ENCODE measurements at regions not wholly inside any gene's neighbourhood (a gene's known extent, or its start where the extent isn't known, plus 50 kb on each side); places are given as distances from the start of the nearest gene placed in this dataset.

DNA sequence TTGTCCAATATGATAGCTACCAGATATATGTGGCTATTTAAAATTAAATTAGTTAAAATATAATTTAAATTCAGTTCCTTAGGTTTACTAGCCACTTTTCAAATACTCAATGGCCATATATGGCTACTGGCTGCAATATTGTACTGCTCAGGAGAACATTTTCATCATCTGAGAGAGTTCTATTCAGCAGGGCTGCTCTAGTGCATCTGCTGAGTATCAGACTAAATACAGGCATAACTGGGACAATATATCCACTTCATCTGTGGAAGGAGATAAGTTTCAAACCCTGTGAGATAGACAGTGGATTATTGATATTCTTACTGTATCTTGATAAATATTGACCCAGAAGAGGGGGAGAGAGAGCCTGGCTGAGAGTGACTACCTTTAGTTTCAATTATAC lies 240.1 kb upstream of the ANKRD50 start:
- TF ChIP-seq, protein P1, sequence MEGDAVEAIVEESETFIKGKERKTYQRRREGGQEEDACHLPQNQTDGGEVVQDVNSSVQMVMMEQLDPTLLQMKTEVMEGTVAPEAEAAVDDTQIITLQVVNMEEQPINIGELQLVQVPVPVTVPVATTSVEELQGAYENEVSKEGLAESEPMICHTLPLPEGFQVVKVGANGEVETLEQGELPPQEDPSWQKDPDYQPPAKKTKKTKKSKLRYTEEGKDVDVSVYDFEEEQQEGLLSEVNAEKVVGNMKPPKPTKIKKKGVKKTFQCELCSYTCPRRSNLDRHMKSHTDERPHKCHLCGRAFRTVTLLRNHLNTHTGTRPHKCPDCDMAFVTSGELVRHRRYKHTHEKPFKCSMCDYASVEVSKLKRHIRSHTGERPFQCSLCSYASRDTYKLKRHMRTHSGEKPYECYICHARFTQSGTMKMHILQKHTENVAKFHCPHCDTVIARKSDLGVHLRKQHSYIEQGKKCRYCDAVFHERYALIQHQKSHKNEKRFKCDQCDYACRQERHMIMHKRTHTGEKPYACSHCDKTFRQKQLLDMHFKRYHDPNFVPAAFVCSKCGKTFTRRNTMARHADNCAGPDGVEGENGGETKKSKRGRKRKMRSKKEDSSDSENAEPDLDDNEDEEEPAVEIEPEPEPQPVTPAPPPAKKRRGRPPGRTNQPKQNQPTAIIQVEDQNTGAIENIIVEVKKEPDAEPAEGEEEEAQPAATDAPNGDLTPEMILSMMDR (IDR thresholded peaks at IDR 0.05; ENCODE audit: control extremely low read depth, extremely low read depth, low read depth, missing control alignments) = no peak
- POLR2A ChIA-PET = no interaction called here
- CTCF ChIA-PET = interaction anchor here (1.1 kb wide), 1 partner anchor 15 kb away, joined by 3 read pairs; no protein-coding TSS in a partner anchor
- no peak for DNase-seq (ENCODE audit: extremely low spot score)

DNA sequence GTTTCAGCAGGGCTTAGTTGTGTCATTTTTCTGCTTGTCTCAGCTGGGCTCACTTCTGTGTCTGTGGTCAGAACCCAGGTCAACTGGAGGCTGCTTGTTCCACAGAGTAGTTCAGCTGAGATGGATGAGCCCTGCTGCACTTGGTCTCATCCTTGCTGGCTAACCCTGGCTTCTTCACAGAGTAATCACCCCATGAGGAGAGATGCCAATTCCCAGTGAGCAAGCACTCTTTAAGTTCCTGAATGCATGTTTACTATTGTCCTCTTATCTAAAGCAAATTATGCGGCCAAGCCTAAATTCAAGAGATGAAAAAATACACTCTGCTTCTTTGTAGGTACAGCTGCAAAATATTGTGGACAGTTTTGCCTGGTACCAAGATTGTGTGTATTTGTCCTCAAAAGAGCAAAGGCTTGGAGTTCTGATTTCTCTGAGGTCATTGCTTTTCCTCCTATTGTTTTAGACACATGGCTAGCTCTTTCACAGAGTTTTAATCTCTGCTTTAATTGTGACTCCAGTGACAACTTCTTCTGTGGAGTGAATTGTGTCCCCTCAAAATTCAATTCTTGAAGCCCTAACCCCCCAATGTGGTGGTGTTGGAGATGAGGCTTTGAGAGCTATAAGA lies 236.6 kb upstream of the ANKRD50 start:
- ChIA-PET POLR2A (no interaction called here), CTCF (no interaction called here)
- TF ChIP-seq, protein P1 (IDR thresholded peaks at IDR 0.05; ENCODE audit: control extremely low read depth, extremely low read depth, low read depth, missing control alignments) = no peak
- DNase-seq (ENCODE audit: extremely low spot score) = no peak

DNA sequence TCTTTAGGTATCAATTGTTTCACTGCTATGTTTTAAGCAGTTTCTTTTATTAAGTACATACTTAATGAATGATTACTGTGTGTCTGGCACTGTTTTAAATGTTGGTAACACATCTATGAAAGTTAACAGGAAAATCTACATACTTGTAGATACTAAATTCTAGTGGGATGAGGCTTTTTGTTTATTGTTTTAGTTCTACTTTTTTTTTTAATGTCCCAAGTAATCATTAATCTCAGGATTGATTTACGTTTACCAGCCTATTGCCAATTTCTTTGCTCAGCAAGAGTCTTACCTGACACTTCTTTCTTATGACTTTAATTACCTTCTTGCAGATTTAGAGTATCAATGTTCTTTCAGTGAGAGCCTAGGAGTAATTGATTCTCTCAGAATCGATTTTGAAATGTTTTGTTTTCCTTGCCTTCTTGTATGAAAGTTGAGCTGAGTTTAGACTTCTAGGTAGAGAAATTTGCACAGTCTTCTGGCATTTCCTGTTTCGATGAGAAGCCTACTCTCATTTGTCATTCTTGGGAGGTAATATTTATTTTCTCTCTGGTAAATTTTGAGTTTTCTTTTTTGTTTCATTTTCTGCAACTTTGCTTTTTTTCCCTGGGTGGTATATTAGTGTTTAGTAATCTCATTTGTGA lies 235.2 kb upstream of the ANKRD50 start:
- TF ChIP-seq, protein P1 (IDR thresholded peaks at IDR 0.05; ENCODE audit: control extremely low read depth, extremely low read depth, low read depth, missing control alignments) = no peak
- DNase-seq (ENCODE audit: extremely low spot score) = no peak
- CTCF ChIA-PET = no interaction called here
- POLR2A ChIA-PET = no interaction called here

DNA sequence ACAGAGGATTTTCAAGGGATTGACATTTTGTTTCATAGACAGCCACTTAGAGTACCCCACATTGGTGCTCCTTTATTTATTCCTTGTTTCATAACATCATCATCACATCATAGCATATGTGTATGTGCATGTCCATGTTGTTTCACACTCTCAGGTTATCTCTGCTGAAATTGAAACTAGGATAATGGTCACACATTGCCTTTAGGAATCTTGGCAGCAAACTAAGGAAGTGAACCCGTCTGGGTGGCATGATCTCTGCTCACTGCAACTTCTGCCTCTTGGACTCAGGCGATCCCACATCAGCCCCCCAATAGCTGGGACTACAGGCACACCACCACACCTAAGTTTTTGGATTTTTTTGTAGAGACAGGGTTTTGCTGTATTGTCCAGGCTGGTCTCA lies 234.2 kb upstream of the ANKRD50 start:
- TF ChIP-seq, protein P1 (IDR thresholded peaks at IDR 0.05; ENCODE audit: control extremely low read depth, extremely low read depth, low read depth, missing control alignments) = no peak
- ChIA-PET CTCF (no interaction called here), POLR2A (no interaction called here)
- DNase-seq (ENCODE audit: extremely low spot score) = no peak

DNA sequence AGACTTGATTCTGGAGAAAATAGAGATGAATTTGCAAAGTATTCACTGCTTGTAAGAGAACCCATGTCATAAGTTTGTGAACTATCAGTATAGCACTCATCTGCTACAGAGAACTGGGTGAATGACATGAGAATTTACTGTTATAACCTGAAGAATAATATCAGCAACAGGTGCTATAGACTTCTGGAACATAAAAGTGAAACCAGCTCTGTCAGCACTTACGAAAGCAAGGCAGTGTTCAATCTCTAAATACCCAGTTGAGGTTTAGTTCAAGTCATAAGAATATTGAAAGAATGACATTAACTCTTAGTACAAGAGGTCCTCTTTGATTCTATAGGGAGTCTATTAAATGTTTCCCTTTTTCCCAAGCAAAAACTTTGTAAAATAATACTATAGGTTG lies 232.9 kb upstream of the ANKRD50 start:
- TF ChIP-seq, protein P1 (IDR thresholded peaks at IDR 0.05; ENCODE audit: control extremely low read depth, extremely low read depth, low read depth, missing control alignments) = no peak
- ChIA-PET POLR2A (no interaction called here), CTCF (no interaction called here)
- DNase-seq (ENCODE audit: extremely low spot score) = no peak

DNA sequence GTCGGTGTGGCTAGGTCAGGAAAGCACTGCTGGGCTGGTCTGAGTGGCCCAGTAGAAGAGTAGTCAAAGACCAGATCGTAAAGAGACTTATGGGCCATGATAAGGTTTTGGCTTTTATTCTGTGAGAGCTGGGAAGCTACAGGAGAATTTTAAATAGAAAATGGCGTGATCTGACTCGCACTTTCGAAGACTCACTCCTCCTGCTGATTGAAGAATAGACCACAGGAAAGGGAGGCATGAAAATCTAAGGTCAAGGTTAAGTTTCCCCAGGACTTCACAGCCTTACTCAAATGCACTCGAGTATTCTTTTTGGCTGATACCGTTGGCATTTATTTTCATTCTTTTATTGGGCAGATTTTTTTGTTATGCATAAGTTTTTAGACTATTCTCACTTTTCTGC lies 231.4 kb upstream of the ANKRD50 start:
- DNase-seq (ENCODE audit: extremely low spot score) = no peak
- CTCF ChIA-PET = no interaction called here
- TF ChIP-seq, protein P1 (IDR thresholded peaks at IDR 0.05; ENCODE audit: control extremely low read depth, extremely low read depth, low read depth, missing control alignments) = no peak
- POLR2A ChIA-PET = no interaction called here

All from GM10248 (cell line).